K562 (cell line): ENCODE measurements at regions not wholly inside any gene's neighbourhood (a gene's known extent, or its start where the extent isn't known, plus 50 kb on each side); places are given as distances from the start of the nearest gene placed in this dataset.

Experiments used
- ATAC-seq: fragments of 200-7000 bp; cut with Tn5 transposase; 3 replicates; pipeline ENCODE4 v1.9.1; 2020; ENCODE audit warnings: moderate library complexity
- BruUV-seq: library from RNA; stranded (reverse); fragments of 400-500 nt; replicated peaks from 2 replicates; lab custom pipeline; 2021; lab: Mats Ljungman, UMichigan
- CTCF ChIA-PET: fragments of 300-600 bp; formaldehyde crosslinking; extraction: SDS; loops from one replicate; lab custom pipeline; 2021; ENCODE audit warnings: low intra/inter-chr PET ratio; lab: Yijun Ruan, JAX
- POLR2A ChIA-PET: fragments of 300-600, 350-650 bp; sonication (Branson Sonifier 250); formaldehyde crosslinking; extraction: SDS; loops from one replicate; lab custom pipeline; 2021; ENCODE audit warnings: antibody characterized with exemption, inconsistent platforms; lab: Yijun Ruan, JAX
- DNase-seq, 4 experiments: peaks; one replicate each; pipeline versions ENCODE4 v3.0.0 to v3.0.0-alpha.2; 2011 to 2018; ENCODE audit warnings: low spot score in 3 of 4, mixed read lengths in 3 of 4; ENCODE audit errors: extremely low read depth in 1 of 4
- FAIRE-seq: peaks from 2 replicates; lab custom pipeline; 2011; peaks lifted over from hg19 to GRCh38; lab: Jason Lieb, UNC
- H2AFZ ChIP-seq: 2 replicates; pipeline ENCODE4 v1.6.0; 2011; ENCODE audit warnings: low read depth, low read length, control low read depth, inconsistent platforms
- H3K27ac ChIP-seq: fragments of 200-600 bp; 3 replicates; pipeline ENCODE4 v1.8.0; 2011; ENCODE audit warnings: low read depth, mild to moderate bottlenecking, control low read depth, inconsistent platforms, low read length, moderate library complexity, mixed read lengths; ENCODE audit errors: extremely low read depth
- H3K27me3 ChIP-seq, 2 experiments: fragments of 300-600 bp in 1 of 2; 2 replicates in 1 of 2; 3 replicates in 1 of 2; pipeline versions ENCODE4 v1.6.0 to v1.8.0; 2011; ENCODE audit warnings: inconsistent platforms in 2 of 2, low read length in 2 of 2, mild to moderate bottlenecking in 1 of 2, mixed read lengths in 1 of 2, moderate library complexity in 1 of 2; ENCODE audit not compliant: control insufficient read depth in 2 of 2, insufficient read depth in 2 of 2
- H3K36me3 ChIP-seq: fragments of 300-600 bp; 3 replicates; pipeline ENCODE4 v1.8.0; 2011; ENCODE audit warnings: mild to moderate bottlenecking, low read length, inconsistent platforms; ENCODE audit not compliant: control insufficient read depth, insufficient read depth
- H3K4me1 ChIP-seq, 2 experiments: fragments of 200-600 bp in 1 of 2; replicated peaks in 1 of 2; 2 replicates in 1 of 2; 3 replicates in 1 of 2; pipeline versions ENCODE4 v1.5.1 to v1.8.0; 2011; ENCODE audit warnings: inconsistent platforms in 2 of 2, low read length in 2 of 2, mild to moderate bottlenecking in 1 of 2, mixed read lengths in 1 of 2, moderate library complexity in 1 of 2; ENCODE audit not compliant: control insufficient read depth in 2 of 2, insufficient read depth in 2 of 2
- H3K4me2 ChIP-seq: 2 replicates; pipeline ENCODE4 v1.6.1; 2011; ENCODE audit warnings: low read length, control low read depth, inconsistent platforms, mixed read lengths; ENCODE audit not compliant: insufficient read depth
- H3K4me3 ChIP-seq: fragments of 200-600 bp; sonication (generic), shearing (Covaris generic); 2 replicates; pipeline ENCODE4 v1.5.1; 2016; ENCODE audit warnings: control low read depth, inconsistent platforms
- H3K79me2 ChIP-seq: fragments of 200-600 bp; 3 replicates; pipeline ENCODE4 v1.8.0; 2011; ENCODE audit warnings: low read length, inconsistent platforms; ENCODE audit not compliant: control insufficient read depth, insufficient read depth
- H3K9ac ChIP-seq, 2 experiments: 2 replicates each; pipeline versions ENCODE4 v1.6.0 to v1.6.1; 2011; ENCODE audit warnings: low read depth in 2 of 2, low read length in 2 of 2, control low read depth in 1 of 2, inconsistent platforms in 1 of 2, mild to moderate bottlenecking in 1 of 2, mixed read lengths in 1 of 2; ENCODE audit not compliant: insufficient read depth in 1 of 2
- H3K9me1 ChIP-seq: one replicate; pipeline ENCODE4 v1.6.0; 2011; ENCODE audit warnings: inconsistent platforms, mild to moderate bottlenecking, low read length, moderate library complexity; ENCODE audit not compliant: control insufficient read depth, insufficient read depth
- H3K9me3 ChIP-seq: replicated peaks from 2 replicates; pipeline ENCODE4 v1.5.1; 2011; ENCODE audit warnings: low read depth, low read length, inconsistent platforms; ENCODE audit not compliant: control insufficient read depth, insufficient read depth
- H4K20me1 ChIP-seq: replicated peaks from 2 replicates; pipeline ENCODE4 v1.6.1; 2011; ENCODE audit warnings: low read length, inconsistent platforms, mixed read lengths; ENCODE audit not compliant: control insufficient read depth, insufficient read depth
- GABPB1 ChIP-seq: sonication (generic); formaldehyde crosslinking; IDR thresholded peaks from 2 replicates; pipeline ENCODE4 v1.8.0; 2022; ENCODE audit warnings: mild to moderate bottlenecking, missing genetic modification reagents
- ZBTB12 ChIP-seq: fragments of 250-450 bp; sonication (Bioruptor Pico); IDR thresholded peaks from 2 replicates; pipeline ENCODE4 v1.4.0; 2020
- WGBS: fragments of 100-300 bp; shearing (Covaris generic); methylation state at CpG from one replicate; pipeline ENCODE4 v1.1.6; 2016; ENCODE audit warnings: low coverage, mixed read lengths; ENCODE audit not compliant: insufficient coverage; ENCODE audit errors: missing lambda C conversion rate; 5-methylcytosine and 5-hydroxymethylcytosine counted together
- in situ Hi-C: fragments of 300-500 bp; cut with MboI; formaldehyde crosslinking; loops from 4 replicates; pipeline ENCODE4 v1.15.0; 2018; ENCODE audit warnings: inconsistent platforms, mixed read lengths
- intact Hi-C: fragments of 100-400 bp; cut with micrococcal nuclease; formaldehyde crosslinking; loops from 2 replicates; pipeline ENCODE4 v1.14.2; 2022

GRCh38 chr15:24039683-24040082, 352.6 kb upstream of the NDN start (continued):
- TF ChIP-seq ZBTB12 (CRISPR knock-in tag) = no peak

- 0% methylated on average over 9 of the region's 10 CpGs for WGBS
- POLR2A ChIA-PET = no interaction called here
- intact Hi-C loops = no loop called here
Observed at GRCh38 chr15:24054547-24055245, 367.6 kb upstream of the NDN start.

More at GRCh38 chr15:24054547-24055245, 367.6 kb upstream of the NDN start:
- no peaks in the 10 kb centered on the region for H3K9me1 ChIP-seq
- no peak overlapping the region for H3K4me2 ChIP-seq
- CTCF ChIA-PET = no interaction called here
- H3K27me3 ChIP-seq = no peaks in the 10 kb centered on the region
- FAIRE-seq (no peak), DNase-seq (no peak), ATAC-seq (no peak)
- no peak overlapping the region for H3K9ac ChIP-seq
- no peaks in the 10 kb centered on the region for H3K36me3 ChIP-seq
- no peak overlapping the region for H2AFZ ChIP-seq
- H4K20me1 ChIP-seq = no peaks in the 10 kb centered on the region
- no peaks in the 10 kb centered on the region for H3K79me2 ChIP-seq
- no peaks in the 10 kb centered on the region for H3K4me1 ChIP-seq
- H3K27ac ChIP-seq = no peak overlapping the region
- H3K9me3 ChIP-seq = no peaks in the 10 kb centered on the region
- in situ Hi-C loops = no loop called here
- no TSS peak for BruUV-seq
- no peak for TF ChIP-seq GABPB1 (CRISPR knock-in tag)
- no peak overlapping the region for H3K4me3 ChIP-seq
